HepG2 (cell line): ENCODE measurements at regions not wholly inside any gene's neighbourhood (a gene's known extent, or its start where the extent isn't known, plus 50 kb on each side); places are given as distances from the start of the nearest gene placed in this dataset.

Source experiments
- ATAC-seq: fragments of 200-7000 bp; cut with Tn5 transposase; 3 replicates; pipeline ENCODE4 v1.9.1; 2020; ENCODE audit warnings: mild to moderate bottlenecking, moderate library complexity
- BruUV-seq: library from RNA; stranded (reverse); fragments of 400-500 nt; replicated peaks from 2 replicates; lab custom pipeline; 2021; lab: Mats Ljungman, UMichigan
- CTCF ChIA-PET: fragments of 300-600 bp; formaldehyde crosslinking; extraction: SDS; loops from one replicate; lab custom pipeline; 2021; ENCODE audit warnings: low total read pairs, inconsistent platforms, low intra/inter-chr PET ratio; lab: Yijun Ruan, JAX
- POLR2A ChIA-PET: fragments of 350-600 bp; sonication (Branson Sonifier 250); formaldehyde crosslinking; loops from one replicate; lab custom pipeline; 2020; ENCODE audit warnings: antibody characterized with exemption, inconsistent platforms; lab: Yijun Ruan, JAX
- DNase-seq: peaks from one replicate; pipeline ENCODE4 v3.0.0-alpha.2; 2015; ENCODE audit warnings: low spot score
- FAIRE-seq: peaks from 3 replicates; lab custom pipeline; 2011; peaks lifted over from hg19 to GRCh38; lab: Jason Lieb, UNC
- H2AFZ ChIP-seq: one replicate; pipeline ENCODE4 v1.6.1; 2011; ENCODE audit warnings: low read length, inconsistent platforms
- H3K27ac ChIP-seq: fragments of 300-600 bp; 3 replicates; pipeline ENCODE4 v1.8.0; 2011; ENCODE audit warnings: mixed run types, mild to moderate bottlenecking, mixed read lengths, low read length, inconsistent platforms; ENCODE audit not compliant: insufficient read depth; ENCODE audit errors: extremely low read length
- H3K27me3 ChIP-seq, 2 experiments: fragments of 200-600 bp in 1 of 2; 2 replicates in 1 of 2; 3 replicates in 1 of 2; pipeline versions ENCODE4 v1.6.0 to v1.8.0; 2011; ENCODE audit warnings: low read length in 2 of 2, mild to moderate bottlenecking in 2 of 2, moderate library complexity in 2 of 2, inconsistent platforms in 1 of 2; ENCODE audit not compliant: insufficient read depth in 2 of 2, control insufficient read depth in 1 of 2
- H3K36me3 ChIP-seq, 2 experiments: fragments of 200-600 bp in 1 of 2; replicated peaks in 1 of 2; 2 replicates in 1 of 2; 3 replicates in 1 of 2; pipeline versions ENCODE4 v1.5.1 to v1.8.0; 2011; ENCODE audit warnings: low read length in 2 of 2, inconsistent platforms in 1 of 2; ENCODE audit not compliant: insufficient read depth in 2 of 2, control insufficient read depth in 1 of 2
- H3K4me1 ChIP-seq: 2 replicates; pipeline ENCODE4 v1.5.1; 2012; ENCODE audit warnings: low read length, inconsistent platforms; ENCODE audit not compliant: insufficient read depth
- H3K4me2 ChIP-seq: 2 replicates; pipeline ENCODE4 v1.6.0; 2011; ENCODE audit warnings: low read depth, low read length, inconsistent platforms
- H3K4me3 ChIP-seq, 3 experiments: fragments of 200-600 bp in 1 of 3; sonication (generic), shearing (Covaris generic) in 1 of 3; replicated peaks in 1 of 3; 2 replicates each; pipeline ENCODE4 v1.5.1; 2011 to 2016; ENCODE audit warnings: low read length in 3 of 3, inconsistent platforms in 2 of 3, low read depth in 2 of 3, mild to moderate bottlenecking in 2 of 3, control low read depth in 1 of 3, mixed read lengths in 1 of 3; ENCODE audit not compliant: insufficient read depth in 1 of 3
- H3K79me2 ChIP-seq: one replicate; pipeline ENCODE4 v1.6.1; 2011; ENCODE audit warnings: low read length, inconsistent platforms; ENCODE audit not compliant: insufficient read depth
- H3K9ac ChIP-seq: 2 replicates; pipeline ENCODE4 v1.6.0; 2011; ENCODE audit warnings: mild to moderate bottlenecking, low read depth, low read length, inconsistent platforms; ENCODE audit not compliant: insufficient read depth
- H3K9me3 ChIP-seq: 2 replicates; pipeline ENCODE4 v1.5.1; 2012; ENCODE audit warnings: mild to moderate bottlenecking, low read length
- H4K20me1 ChIP-seq: 2 replicates; pipeline ENCODE4 v1.6.0; 2011; ENCODE audit warnings: inconsistent platforms, mild to moderate bottlenecking, low read length, moderate library complexity; ENCODE audit not compliant: insufficient read depth
- CREB1 ChIP-seq, 2 experiments: fragments of 450-650 bp in 1 of 2; IDR thresholded peaks; 2 replicates each; pipeline ENCODE4 v1.6.1; 2016 to 2017; ENCODE audit warnings: control low read depth in 1 of 2, mild to moderate bottlenecking in 1 of 2, missing compliant biosample characterization in 1 of 2, missing genetic modification characterization in 1 of 2
- EP300 ChIP-seq, 3 experiments: sonication (generic) in 1 of 3; formaldehyde crosslinking in 1 of 3; IDR thresholded peaks; 2 replicates each; pipeline versions ENCODE4 v1.5.1 to v1.6.1; 2011 to 2020; ENCODE audit warnings: low read depth in 2 of 3, low read length in 2 of 3, borderline replicate concordance in 1 of 3, improper control_type of control experiment in 1 of 3, mild to moderate bottlenecking in 1 of 3, missing genetic modification reagents in 1 of 3, moderate library complexity in 1 of 3
- FOXC1 ChIP-seq: sonication (generic); formaldehyde crosslinking; IDR thresholded peaks from 2 replicates; pipeline ENCODE4 v1.8.0; 2022; ENCODE audit warnings: mild to moderate bottlenecking, missing genetic modification reagents, borderline replicate concordance
- MAFK ChIP-seq, 2 experiments: IDR thresholded peaks in 1 of 2; conservative IDR thresholded peaks in 1 of 2; 2 replicates each; pipeline ENCODE4 v1.6.1; 2011; ENCODE audit warnings: improper control_type of control experiment in 2 of 2, low read length in 2 of 2
- MBD4 ChIP-seq: IDR thresholded peaks from 2 replicates; pipeline ENCODE4 v1.6.1; 2012; ENCODE audit warnings: low read length, inconsistent platforms, borderline replicate concordance
- PTBP1 ChIP-seq: fragments of 200-400 bp; formaldehyde crosslinking; IDR thresholded peaks from 2 replicates; pipeline ENCODE4 v1.6.1; 2018; ENCODE audit warnings: low read length, low read depth; ENCODE audit not compliant: poor library complexity, severe bottlenecking
- TEAD3 ChIP-seq: optimal IDR thresholded peaks from 2 replicates; pipeline ENCODE3; 2016; ENCODE audit warnings: borderline replicate concordance
- TMF1 ChIP-seq: sonication (generic); formaldehyde crosslinking; IDR thresholded peaks from 2 replicates; pipeline ENCODE4 v1.8.1; 2022; ENCODE audit warnings: low read depth, missing genetic modification reagents
- XRCC5 ChIP-seq: fragments of 200-400 bp; formaldehyde crosslinking; optimal IDR thresholded peaks from 2 replicates; pipeline ENCODE3; 2017; ENCODE audit warnings: mild to moderate bottlenecking, low read length
- ZNF17 ChIP-seq: sonication (generic); formaldehyde crosslinking; IDR thresholded peaks from 2 replicates; pipeline ENCODE4 v1.5.0; 2020; ENCODE audit warnings: mild to moderate bottlenecking, missing genetic modification reagents
- ZNF205 ChIP-seq: IDR thresholded peaks from 2 replicates; pipeline ENCODE4 v1.6.1; 2018; ENCODE audit warnings: missing biosample characterization, missing genetic modification reagents
- ZNF543 ChIP-seq: sonication (generic); formaldehyde crosslinking; IDR thresholded peaks from 2 replicates; pipeline ENCODE4 v1.4.0; 2020; ENCODE audit warnings: mild to moderate bottlenecking, missing genetic modification reagents
- ZNF761 ChIP-seq: sonication (generic); formaldehyde crosslinking; conservative IDR thresholded peaks from 2 replicates; pipeline ENCODE4 v1.4.0; 2020; ENCODE audit warnings: mild to moderate bottlenecking, missing genetic modification reagents
- ZNF768 ChIP-seq: sonication (generic); formaldehyde crosslinking; IDR thresholded peaks from 2 replicates; pipeline ENCODE4 v1.4.0; 2020; ENCODE audit warnings: missing genetic modification reagents
- WGBS: methylation state at CpG from one replicate; pipeline ENCODE4 v1.1.6; 2017; ENCODE audit warnings: low lambda C conversion rate; 5-methylcytosine and 5-hydroxymethylcytosine counted together
- in situ Hi-C: cut with HindIII; loops from 2 replicates; pipeline ENCODE4 v1.10.0; 2017; ENCODE audit warnings: low pct_unique_long_range_greater_than_20kb; ENCODE audit not compliant: extremely low pct_ligation_motif_present
- intact Hi-C: fragments of 100-400 bp; cut with micrococcal nuclease; formaldehyde crosslinking; loops from one replicate; pipeline ENCODE4 v1.10.0; 2022; ENCODE audit not compliant: unreplicated experiment
- TF ChIP-seq, protein P1 (sequence below): sonication (generic); formaldehyde crosslinking; IDR thresholded peaks from 2 replicates; pipeline ENCODE4 v1.5.0; 2020; ENCODE audit warnings: mild to moderate bottlenecking, missing genetic modification reagents, moderate library complexity
- TF ChIP-seq, protein P2 (sequence below): sonication (generic); formaldehyde crosslinking; IDR thresholded peaks from 2 replicates; pipeline ENCODE4 v1.4.0; 2020; ENCODE audit warnings: low read depth, mild to moderate bottlenecking, missing genetic modification reagents

DNA sequence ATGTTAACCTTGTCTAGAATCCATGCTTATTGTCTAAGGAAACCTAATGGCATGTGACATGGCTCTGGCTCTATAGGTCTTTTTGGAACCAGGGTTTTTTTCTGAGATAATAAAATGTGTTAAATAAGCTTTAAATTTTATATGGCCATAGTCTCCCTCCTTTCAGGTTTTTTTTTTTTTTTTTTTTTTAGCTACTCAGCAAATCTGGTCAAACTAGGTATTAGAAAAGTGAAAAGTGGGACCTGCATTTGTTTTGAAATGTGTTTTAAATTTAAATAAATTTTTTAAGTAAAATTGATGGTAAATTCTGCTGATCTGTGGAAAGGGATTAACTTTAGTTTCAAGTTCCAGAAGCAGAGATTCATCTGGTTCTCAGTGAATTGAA is 52.1 kb upstream of the NANOGP8 start:
- no peak overlapping the region for H2AFZ ChIP-seq
- H3K27me3 ChIP-seq = no peaks in the 10 kb centered on the region
- H3K4me3 ChIP-seq = no peak overlapping the region
- H3K36me3 ChIP-seq = no peaks in the 10 kb centered on the region
- POLR2A ChIA-PET = no interaction called here
- H3K9me3 ChIP-seq = no peaks in the 10 kb centered on the region
- BruUV-seq = no TSS peak
- no peak overlapping the region for H3K9ac ChIP-seq
- CTCF ChIA-PET = no interaction called here
- intact Hi-C loops = no loop called here
- no peaks in the 10 kb centered on the region for H3K79me2 ChIP-seq
- ATAC-seq (no peak), DNase-seq (no peak), FAIRE-seq (no peak)
- no peaks in the 10 kb centered on the region for H4K20me1 ChIP-seq
- no peak overlapping the region for H3K4me2 ChIP-seq
- TF ChIP-seq MAFK (conservative IDR thresholded peaks at IDR 0.05 in 1 of 2, IDR thresholded peaks at IDR 0.05 in 1 of 2; ENCODE audit: low read length in 2 of 2) = peak; percentile 13 to 53; a peak in 2 of 4 replicates
- no peak for TF ChIP-seq TMF1 (CRISPR knock-in tag)
- in situ Hi-C loops = no loop called here
- 0 out of 2 replicates have a peak, but pooled peaks cover 4% of the 10 kb centered on the region for H3K4me1 ChIP-seq
- no peak overlapping the region for H3K27ac ChIP-seq

DNA sequence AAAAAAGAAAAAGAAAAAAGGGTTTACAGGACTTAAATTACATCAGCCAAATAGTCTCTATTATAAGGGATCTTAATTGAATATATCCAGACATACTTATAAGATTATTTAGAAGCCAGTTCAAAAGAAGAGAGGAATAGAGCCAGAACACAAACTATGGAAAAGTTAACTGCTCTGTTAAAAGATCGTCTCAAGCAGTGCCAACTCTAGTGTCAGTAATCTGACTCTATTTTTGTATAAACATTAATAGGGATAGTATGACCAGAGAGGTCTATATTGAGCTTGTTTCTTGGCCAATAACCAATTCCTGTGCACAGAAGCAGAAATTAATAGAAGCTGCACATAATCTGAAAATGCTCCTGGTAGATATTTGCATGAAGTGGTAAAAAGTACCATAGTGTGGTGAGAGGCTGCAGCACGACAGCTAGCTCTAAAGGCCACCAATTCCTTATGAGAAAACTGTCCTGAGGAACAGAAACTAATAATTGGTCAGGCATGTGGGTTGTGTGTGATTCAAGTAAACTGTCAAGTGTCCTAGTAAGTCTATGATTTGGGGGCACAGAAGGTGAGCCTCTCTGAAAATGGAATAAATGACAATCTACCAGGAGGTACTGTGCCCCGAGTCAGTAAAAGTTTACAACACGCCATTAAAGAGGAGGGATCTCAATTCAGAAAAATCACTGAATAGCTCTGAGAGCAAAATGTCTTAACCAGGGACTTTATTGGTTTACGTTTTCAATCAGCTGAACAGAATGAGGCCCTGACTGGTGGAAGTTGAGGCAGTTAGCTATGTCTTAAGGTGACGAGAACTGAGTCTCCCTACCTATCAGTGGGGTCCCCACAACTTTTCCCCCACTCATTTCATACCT is 51.5 kb upstream of the NANOGP8 start:
- Histone ChIP-seq H3K4me3 (no peak overlapping the region), H3K9ac (no peak overlapping the region), H3K27ac (no peak overlapping the region), H3K27me3 (no peaks in the 10 kb centered on the region), H3K4me1 (no peaks in the 10 kb centered on the region), H3K79me2 (no peaks in the 10 kb centered on the region), H3K4me2 (no peak overlapping the region), H4K20me1 (no peaks in the 10 kb centered on the region), H3K9me3 (no peaks in the 10 kb centered on the region), H2AFZ (no peak overlapping the region), H3K36me3 (no peaks in the 10 kb centered on the region)
- CTCF ChIA-PET = no interaction called here
- BruUV-seq = no TSS peak
- in situ Hi-C loops = no loop called here
- no peak for ATAC-seq
- no peak for DNase-seq
- no peak for FAIRE-seq
- intact Hi-C loops = no loop called here
- WGBS = 80% methylated on average over 6 of the region's 6 CpGs
- POLR2A ChIA-PET = no interaction called here
- no peak for TF ChIP-seq MBD4
- no peak for TF ChIP-seq FOXC1 (CRISPR knock-in tag)
- TF ChIP-seq TEAD3 (CRISPR knock-in tag) = no peak
- no peak for TF ChIP-seq CREB1 (IDR thresholded peaks at IDR 0.05)
- TF ChIP-seq CREB1 (CRISPR knock-in tag; IDR thresholded peaks at IDR 0.05) = no peak
- TF ChIP-seq ZNF205 (CRISPR knock-in tag) = no peak
- TF ChIP-seq XRCC5 = no peak
- TF ChIP-seq, protein P1, sequence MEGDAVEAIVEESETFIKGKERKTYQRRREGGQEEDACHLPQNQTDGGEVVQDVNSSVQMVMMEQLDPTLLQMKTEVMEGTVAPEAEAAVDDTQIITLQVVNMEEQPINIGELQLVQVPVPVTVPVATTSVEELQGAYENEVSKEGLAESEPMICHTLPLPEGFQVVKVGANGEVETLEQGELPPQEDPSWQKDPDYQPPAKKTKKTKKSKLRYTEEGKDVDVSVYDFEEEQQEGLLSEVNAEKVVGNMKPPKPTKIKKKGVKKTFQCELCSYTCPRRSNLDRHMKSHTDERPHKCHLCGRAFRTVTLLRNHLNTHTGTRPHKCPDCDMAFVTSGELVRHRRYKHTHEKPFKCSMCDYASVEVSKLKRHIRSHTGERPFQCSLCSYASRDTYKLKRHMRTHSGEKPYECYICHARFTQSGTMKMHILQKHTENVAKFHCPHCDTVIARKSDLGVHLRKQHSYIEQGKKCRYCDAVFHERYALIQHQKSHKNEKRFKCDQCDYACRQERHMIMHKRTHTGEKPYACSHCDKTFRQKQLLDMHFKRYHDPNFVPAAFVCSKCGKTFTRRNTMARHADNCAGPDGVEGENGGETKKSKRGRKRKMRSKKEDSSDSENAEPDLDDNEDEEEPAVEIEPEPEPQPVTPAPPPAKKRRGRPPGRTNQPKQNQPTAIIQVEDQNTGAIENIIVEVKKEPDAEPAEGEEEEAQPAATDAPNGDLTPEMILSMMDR (CRISPR knock-in tag) = no peak
- TF ChIP-seq ZNF761 (CRISPR knock-in tag) = no peak
- no peak for TF ChIP-seq ZNF543 (CRISPR knock-in tag)
- no peak for TF ChIP-seq ZNF17 (CRISPR knock-in tag)
- no peak for TF ChIP-seq ZNF768 (CRISPR knock-in tag)
- TF ChIP-seq PTBP1 = no peak
- TF ChIP-seq EP300 (IDR thresholded peaks at IDR 0.05; ENCODE audit: low read depth in 2 of 2, low read length in 2 of 2) = no peak
- no peak for TF ChIP-seq EP300 (CRISPR knock-in tag; IDR thresholded peaks at IDR 0.05; ENCODE audit: borderline replicate concordance)
- TF ChIP-seq, protein P2, sequence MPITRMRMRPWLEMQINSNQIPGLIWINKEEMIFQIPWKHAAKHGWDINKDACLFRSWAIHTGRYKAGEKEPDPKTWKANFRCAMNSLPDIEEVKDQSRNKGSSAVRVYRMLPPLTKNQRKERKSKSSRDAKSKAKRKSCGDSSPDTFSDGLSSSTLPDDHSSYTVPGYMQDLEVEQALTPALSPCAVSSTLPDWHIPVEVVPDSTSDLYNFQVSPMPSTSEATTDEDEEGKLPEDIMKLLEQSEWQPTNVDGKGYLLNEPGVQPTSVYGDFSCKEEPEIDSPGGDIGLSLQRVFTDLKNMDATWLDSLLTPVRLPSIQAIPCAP (CRISPR knock-in tag) = no peak
